Adipocyte (in vitro differentiated cells): ENCODE measurements at regions not wholly inside any gene's neighbourhood (a gene's known extent, or its start where the extent isn't known, plus 50 kb on each side); places are given as distances from the start of the nearest gene placed in this dataset.
"Not testable (repeated sequence)": the region's sequence is repeated elsewhere in the genome, so short reads cannot be mapped to it uniquely, and the experiment has no call there.

Experiments
- DNase-seq: peaks from one replicate; pipeline ENCODE4 v3.0.0-alpha.2; 2015; ENCODE audit warnings: low read depth
- H3K27me3 ChIP-seq: replicated peaks from 2 replicates; pipeline ENCODE4 v1.7.0; 2013; ENCODE audit warnings: mild to moderate bottlenecking, low read length, moderate library complexity; ENCODE audit not compliant: control insufficient read depth, insufficient read depth
- H3K36me3 ChIP-seq: 2 replicates; pipeline ENCODE4 v1.7.0; 2013; ENCODE audit warnings: low read length, mild to moderate bottlenecking, moderate library complexity; ENCODE audit not compliant: control insufficient read depth, insufficient read depth, severe bottlenecking
- H3K4me1 ChIP-seq: 2 replicates; pipeline ENCODE4 v1.7.0; 2013; ENCODE audit warnings: mild to moderate bottlenecking, low read length, moderate library complexity; ENCODE audit not compliant: control insufficient read depth, insufficient read depth
- H3K4me3 ChIP-seq: 2 replicates; pipeline ENCODE4 v1.7.0; 2013; ENCODE audit warnings: mild to moderate bottlenecking, low read length, moderate library complexity
- H3K9ac ChIP-seq: 2 replicates; pipeline ENCODE4 v1.7.0; 2013; ENCODE audit warnings: mild to moderate bottlenecking, low read length, moderate library complexity
- H3K9me3 ChIP-seq: 2 replicates; pipeline ENCODE4 v1.7.0; 2013; ENCODE audit warnings: mild to moderate bottlenecking, low read length, moderate library complexity; ENCODE audit not compliant: control insufficient read depth

DNA sequence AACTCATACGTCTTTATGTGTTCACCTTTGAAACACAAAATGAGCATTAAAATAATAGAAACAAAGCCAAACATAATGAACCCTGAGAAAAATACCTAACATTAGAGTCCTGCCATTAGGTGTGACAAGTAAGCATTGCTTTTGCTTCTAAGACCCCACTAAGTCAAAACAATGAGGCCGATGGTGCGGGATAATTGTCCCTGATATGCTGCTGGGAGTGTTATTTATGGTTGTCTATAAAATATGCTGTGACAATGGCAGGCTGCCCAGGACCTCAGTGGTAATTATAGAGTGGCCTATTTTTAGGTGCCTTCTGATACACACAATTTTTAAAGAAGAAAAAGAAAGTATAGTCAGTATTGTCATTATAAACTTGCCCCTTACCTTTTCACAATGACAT is 1423.1 kb downstream of the AMY1C start:
- H3K4me1 ChIP-seq: no peaks in the 10 kb centered on the region
- no peaks in the 10 kb centered on the region for H3K27me3 ChIP-seq
- no peak overlapping the region for H3K9ac ChIP-seq
- H3K36me3 ChIP-seq: no peaks in the 10 kb centered on the region
- no peak for DNase-seq
- no peaks in the 10 kb centered on the region for H3K9me3 ChIP-seq
- no peak overlapping the region for H3K4me3 ChIP-seq

DNA sequence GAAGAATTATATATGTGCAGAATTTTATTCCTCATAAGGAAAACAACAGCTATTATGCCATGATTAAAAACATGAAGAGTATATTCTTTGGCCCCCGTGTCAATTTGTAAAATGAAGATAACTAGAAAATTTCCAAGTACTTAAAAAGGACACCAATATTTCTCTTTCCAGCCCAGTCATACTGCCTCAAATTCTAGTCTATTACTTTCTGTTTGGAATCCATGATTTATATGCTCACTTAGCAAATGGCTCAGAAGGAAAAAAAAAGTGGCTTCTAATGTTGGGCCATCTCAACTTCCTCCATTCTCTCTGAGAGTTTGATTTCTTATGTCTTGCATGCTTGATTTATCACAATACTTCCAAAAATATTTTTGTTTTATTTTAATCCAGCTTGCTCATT is 1431.1 kb downstream of the AMY1C start:
- Histone ChIP-seq H3K36me3 (no peaks in the 10 kb centered on the region), H3K9ac (no peak overlapping the region), H3K4me1 (no peaks in the 10 kb centered on the region), H3K4me3 (no peak overlapping the region), H3K9me3 (no peaks in the 10 kb centered on the region), H3K27me3 (no peaks in the 10 kb centered on the region)
- no peak for DNase-seq

DNA sequence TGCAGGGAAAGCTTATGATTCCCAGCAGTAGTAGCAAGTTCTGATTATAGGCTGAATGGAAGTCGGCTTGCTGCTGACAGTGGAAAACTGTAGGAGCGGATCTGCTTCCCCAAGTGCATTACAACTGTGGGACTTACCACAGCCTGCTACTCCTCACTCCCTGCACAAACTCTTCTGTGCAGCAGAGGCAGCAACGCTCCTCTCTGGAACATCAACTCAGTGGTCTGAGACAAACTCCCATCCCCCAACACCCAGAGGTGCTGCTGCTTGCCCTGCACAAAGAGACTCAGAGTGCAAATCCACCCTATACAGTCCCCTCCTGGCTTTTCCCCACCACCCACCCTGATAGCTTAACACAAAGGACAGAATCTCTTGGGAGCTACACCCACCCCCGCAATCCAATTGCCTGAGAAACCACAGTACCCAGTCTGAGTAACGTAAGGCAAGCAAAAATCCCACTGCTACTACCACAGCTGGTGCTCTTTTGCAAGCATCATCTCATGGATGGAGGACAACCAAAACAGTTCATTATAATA is 1455.2 kb downstream of the AMY1C start:
- Histone ChIP-seq H3K36me3 (no peaks in the 10 kb centered on the region), H3K27me3 (no peaks in the 10 kb centered on the region), H3K9me3 (no peaks in the 10 kb centered on the region), H3K4me3 (no peak overlapping the region), H3K4me1 (no peaks in the 10 kb centered on the region), H3K9ac (no peak overlapping the region)
- no peak for DNase-seq

DNA sequence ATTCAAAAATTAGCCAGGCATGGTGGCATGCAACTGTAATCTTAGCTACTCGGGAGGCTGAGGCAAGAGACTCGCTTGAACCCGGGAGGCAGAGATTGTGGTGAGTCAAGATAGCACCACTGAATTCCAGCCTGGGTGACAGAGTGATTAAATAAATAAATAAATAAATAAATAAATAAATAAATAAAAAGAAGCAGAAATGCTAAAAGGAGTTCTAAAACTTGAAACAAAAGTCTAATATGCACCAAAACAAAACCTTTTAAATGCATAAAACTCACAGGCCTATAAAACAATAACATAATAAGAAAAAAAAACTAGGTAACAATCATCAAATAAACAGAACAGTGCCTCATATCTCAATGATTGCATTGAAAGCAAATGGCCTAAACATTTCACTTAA is 1458.9 kb downstream of the AMY1C start:
- Histone ChIP-seq H3K9ac (no peak overlapping the region), H3K27me3 (no peaks in the 10 kb centered on the region), H3K9me3 (no peaks in the 10 kb centered on the region), H3K4me3 (no peak overlapping the region), H3K36me3 (no peaks in the 10 kb centered on the region), H3K4me1 (no peaks in the 10 kb centered on the region)
- DNase-seq: no peak

DNA sequence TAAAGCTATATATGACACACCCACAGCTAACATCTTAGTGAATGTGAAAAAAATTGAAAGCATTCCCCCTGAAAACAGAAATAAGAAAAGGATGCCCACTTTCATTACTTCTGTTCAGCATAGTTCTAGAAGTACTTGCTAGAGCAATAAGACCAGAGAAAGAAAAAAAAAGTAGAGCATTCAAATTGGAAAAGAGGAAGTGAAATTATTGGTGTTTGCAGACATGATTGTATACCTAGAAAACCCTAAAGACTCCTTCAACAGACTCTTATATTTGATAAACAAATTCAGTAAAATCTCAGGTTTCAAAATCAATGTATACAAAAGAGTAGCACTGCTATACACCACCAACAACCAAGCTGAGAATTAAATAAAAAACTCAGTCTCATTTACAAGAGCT is 1461.0 kb downstream of the AMY1C start:
- Histone ChIP-seq H3K4me1 (no peaks in the 10 kb centered on the region), H3K36me3 (no peaks in the 10 kb centered on the region), H3K9ac (no peak overlapping the region), H3K9me3 (no peaks in the 10 kb centered on the region), H3K4me3 (no peak overlapping the region), H3K27me3 (no peaks in the 10 kb centered on the region)
- no peak for DNase-seq

DNA sequence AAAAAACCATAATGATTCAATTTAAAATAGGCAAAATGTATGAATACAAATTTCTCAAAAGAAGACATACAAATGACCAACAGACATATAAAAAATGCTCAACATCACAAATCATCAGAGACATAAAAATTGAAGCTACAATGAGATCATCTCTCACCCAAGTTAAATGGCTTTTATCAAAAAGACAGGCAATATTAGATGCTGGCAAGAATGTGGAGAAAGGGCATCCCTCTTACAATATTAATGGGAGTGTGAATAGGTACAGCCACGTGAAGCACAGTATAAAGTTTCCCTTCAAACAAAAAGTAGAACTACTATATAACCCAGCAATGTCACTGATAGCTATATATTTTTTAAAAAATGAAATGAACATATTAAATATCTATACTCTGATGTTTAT is 1481.7 kb downstream of the AMY1C start:
- Histone ChIP-seq H3K9me3 (no peaks in the 10 kb centered on the region), H3K9ac (no peak overlapping the region), H3K4me3 (no peak overlapping the region), H3K27me3 (no peaks in the 10 kb centered on the region), H3K4me1 (no peaks in the 10 kb centered on the region), H3K36me3 (no peaks in the 10 kb centered on the region)
- no peak for DNase-seq

DNA sequence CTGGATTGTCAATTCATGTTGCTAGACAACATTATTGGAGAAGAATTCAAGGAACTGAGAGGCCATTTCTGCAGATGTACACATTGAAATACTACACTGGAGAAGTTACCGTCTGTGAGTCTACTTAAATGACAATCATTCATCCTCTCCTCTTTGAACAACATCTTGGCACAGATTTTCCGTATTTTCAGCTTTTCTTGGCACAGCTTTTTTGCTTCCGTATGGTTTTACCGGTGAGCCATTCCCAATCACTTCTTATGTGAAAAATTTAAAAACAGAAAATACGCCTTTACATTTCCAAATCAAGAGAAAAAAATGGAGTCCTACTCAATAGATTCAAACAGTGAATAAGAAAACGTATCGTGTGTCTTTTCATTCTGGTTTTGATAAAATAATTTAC is 1493.7 kb downstream of the AMY1C start:
- no peak overlapping the region for H3K4me3 ChIP-seq
- no peak for DNase-seq
- H3K9me3 ChIP-seq: no peaks in the 10 kb centered on the region
- no peaks in the 10 kb centered on the region for H3K27me3 ChIP-seq
- H3K36me3 ChIP-seq: no peaks in the 10 kb centered on the region
- H3K9ac ChIP-seq: no peak overlapping the region
- H3K4me1 ChIP-seq: no peaks in the 10 kb centered on the region

DNA sequence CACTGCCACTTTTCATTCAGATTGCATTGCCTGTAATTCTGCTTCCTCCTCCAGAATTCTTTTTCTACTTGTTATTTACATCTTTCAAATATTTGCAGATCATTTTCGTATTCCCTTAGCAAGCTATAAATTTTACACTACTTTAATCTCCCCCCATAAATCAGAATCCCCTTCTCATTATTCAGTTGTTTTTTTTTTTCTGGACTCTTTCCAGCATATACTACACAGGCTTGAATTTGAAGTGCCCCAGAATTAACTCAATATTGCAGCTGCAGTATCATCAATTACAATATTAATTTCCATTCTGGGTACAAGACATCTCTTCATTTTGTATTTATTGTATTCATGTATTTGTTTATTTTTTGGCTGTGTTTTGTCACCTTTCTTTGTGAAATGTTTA is 1494.3 kb downstream of the AMY1C start:
- Histone ChIP-seq H3K4me1 (no peaks in the 10 kb centered on the region), H3K9ac (no peak overlapping the region), H3K36me3 (no peaks in the 10 kb centered on the region), H3K9me3 (no peaks in the 10 kb centered on the region), H3K4me3 (no peak overlapping the region), H3K27me3 (no peaks in the 10 kb centered on the region)
- DNase-seq: no peak

DNA sequence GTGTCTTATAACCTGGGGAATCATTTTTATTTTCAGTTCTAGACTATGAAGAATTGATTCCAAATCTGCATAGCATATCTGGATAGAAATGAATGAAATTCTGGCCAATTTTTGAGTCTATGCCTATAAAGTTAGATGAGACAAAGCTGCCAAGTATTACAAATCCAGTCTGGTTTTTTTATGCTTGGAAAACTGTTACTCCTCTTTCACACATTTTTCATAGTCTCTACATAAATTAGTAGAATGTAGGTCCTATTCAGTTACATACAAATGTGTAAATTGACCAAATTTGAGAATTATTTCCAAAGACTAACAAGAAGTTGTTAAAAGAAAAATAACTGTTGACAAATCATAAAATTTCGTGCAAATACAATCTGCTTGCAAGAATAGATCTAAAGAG is 1505.2 kb downstream of the AMY1C start:
- H3K36me3 ChIP-seq: no peaks in the 10 kb centered on the region
- no peak overlapping the region for H3K4me3 ChIP-seq
- no peak overlapping the region for H3K9ac ChIP-seq
- H3K9me3 ChIP-seq: no peaks in the 10 kb centered on the region
- no peak for DNase-seq
- H3K27me3 ChIP-seq: no peaks in the 10 kb centered on the region
- H3K4me1 ChIP-seq: no peaks in the 10 kb centered on the region

DNA sequence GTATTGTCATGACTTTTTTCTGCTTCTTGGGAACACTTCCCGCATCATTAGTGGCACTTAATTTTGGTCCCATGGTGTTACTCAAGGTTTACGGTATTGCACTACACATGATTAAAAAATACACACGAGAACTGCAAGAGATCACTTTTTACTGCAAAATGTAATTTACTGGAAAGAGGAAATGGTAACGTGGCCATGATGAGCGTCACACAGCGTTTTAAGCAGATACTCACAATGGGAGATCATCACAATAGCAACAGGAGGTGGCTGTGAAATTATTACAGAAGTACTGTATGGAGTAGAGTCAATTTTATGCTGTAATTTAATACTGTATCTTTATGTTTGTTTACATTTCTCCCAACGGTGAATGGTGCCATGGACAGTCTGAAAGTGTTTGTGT is 1510.3 kb downstream of the AMY1C start:
- no peak for DNase-seq
- Histone ChIP-seq H3K9ac (no peak overlapping the region), H3K4me1 (no peaks in the 10 kb centered on the region), H3K4me3 (no peak overlapping the region), H3K36me3 (no peaks in the 10 kb centered on the region), H3K9me3 (no peaks in the 10 kb centered on the region), H3K27me3 (no peaks in the 10 kb centered on the region)

DNA sequence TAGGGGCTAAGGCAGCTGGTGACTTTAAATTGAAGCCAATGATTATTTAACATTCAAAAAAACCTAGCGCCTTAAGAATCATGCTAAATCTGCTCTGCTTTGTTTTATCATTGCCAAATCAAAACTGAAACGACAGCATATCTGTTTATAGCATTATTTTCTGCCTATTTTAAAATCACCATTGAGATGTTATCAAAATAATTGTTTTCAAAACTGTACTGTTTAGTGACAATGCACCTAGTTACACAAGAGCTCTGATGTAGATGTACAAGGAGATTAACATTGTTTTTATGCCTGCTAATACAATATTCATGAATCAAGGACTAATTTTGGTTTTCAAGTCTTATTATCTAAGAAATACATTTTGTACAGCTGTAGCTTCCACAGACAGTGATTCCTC is 1521.3 kb downstream of the AMY1C start:
- no peaks in the 10 kb centered on the region for H3K27me3 ChIP-seq
- H3K9ac ChIP-seq: no peak overlapping the region
- H3K36me3 ChIP-seq: no peaks in the 10 kb centered on the region
- DNase-seq: no peak
- peaks cover 2% of the 10 kb centered on the region for H3K9me3 ChIP-seq
- H3K4me3 ChIP-seq: no peak overlapping the region
- no peaks in the 10 kb centered on the region for H3K4me1 ChIP-seq

DNA sequence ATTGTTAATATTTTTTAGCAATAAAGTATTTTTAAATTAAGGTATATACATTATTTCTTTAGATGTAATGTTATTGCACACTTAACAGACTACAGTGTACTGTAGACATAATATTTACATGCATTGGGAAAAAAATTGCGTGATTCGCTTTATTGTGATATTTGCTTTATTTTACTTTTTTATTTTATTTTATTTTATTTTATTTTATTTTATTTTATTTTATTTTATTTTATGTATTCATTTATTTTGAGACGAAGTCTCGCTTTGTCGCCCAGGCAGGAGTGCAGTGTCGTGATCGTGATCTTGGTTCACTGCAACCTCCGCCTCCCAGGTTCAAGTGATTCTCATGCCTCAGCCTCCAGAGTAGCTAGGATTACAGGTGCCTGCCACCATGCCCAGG is 1522.7 kb downstream of the AMY1C start:
- not testable (repeated sequence) for H3K4me1 ChIP-seq, H3K9me3 ChIP-seq, DNase-seq, H3K27me3 ChIP-seq, H3K36me3 ChIP-seq, H3K9ac ChIP-seq, H3K4me3 ChIP-seq
